GM12874 (cell line): ENCODE measurements at regions not wholly inside any gene's neighbourhood (a gene's known extent, or its start where the extent isn't known, plus 50 kb on each side); places are given as distances from the start of the nearest gene placed in this dataset.

Experiments
- CTCF ChIP-seq: IDR thresholded peaks from 2 replicates; pipeline ENCODE4 v1.5.1; 2011; ENCODE audit warnings: low read depth, mild to moderate bottlenecking, control low read depth, low read length, moderate library complexity; ENCODE audit not compliant: insufficient read depth

DNA sequence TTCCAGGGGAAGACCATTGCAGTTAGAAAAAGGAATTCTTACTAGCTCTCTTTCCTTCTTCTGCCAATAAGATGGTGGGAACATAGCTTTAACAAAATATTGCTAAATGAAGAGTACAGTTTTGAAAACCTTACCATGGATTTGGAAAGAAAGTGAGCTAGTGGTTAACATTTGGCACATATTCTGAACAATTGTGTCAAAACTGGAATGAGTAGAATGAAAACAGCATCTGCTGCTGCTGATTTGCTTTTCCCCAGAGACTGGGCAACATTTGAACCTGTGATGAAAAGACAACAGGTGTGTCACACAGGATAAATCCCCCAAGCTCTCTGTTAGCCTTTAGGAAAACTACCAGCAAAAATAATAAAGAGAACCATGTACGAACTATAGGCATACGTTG, 761.4 kb downstream of the KCNA4 start:
- no peak for TF ChIP-seq CTCF

DNA sequence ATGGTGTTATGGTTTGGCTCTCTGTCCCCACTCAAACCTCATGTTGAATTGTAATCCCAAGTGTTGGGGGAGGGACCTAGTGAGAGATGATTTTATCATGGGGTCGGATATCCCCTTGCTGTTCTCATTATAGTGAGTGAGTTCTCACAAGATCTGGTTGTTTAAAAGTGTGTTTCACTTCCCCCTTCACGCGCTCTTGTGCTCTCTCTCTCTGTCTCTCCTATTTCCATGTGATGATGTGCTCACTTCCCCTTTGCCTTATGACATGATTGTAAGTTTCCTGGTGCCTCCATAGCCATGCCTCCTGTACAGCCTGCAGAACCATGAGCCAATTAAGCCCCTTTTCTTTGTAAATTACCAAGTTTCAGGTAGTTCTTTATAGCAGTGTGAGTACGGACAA, 765.1 kb downstream of the KCNA4 start:
- no peak for TF ChIP-seq CTCF

GRCh38 chr11:29249713-29250112, 767.1 kb downstream of the KCNA4 start:
- TF ChIP-seq CTCF = no peak

GRCh38 chr11:29244355-29244754, 772.5 kb downstream of the KCNA4 start:
- no peak for TF ChIP-seq CTCF

DNA sequence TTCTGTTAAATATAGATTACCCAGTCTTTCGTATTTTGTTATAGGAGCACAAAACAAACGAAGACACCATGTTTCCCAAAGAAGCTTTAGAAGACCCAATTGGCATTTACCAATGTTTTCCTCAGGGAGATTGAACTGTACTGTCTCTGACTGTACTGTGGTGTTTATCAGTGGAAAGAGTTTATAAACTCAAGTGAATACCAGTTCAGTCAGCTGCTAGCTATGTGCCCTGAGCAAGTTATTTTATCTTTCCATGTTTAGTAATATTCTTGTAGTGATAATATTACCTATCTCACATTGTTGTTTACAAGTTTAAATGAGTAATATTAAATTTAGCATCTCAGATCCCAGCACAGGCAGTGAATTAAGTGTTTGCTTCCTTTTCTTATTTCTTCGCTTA, 773.2 kb downstream of the KCNA4 start:
- no peak for TF ChIP-seq CTCF

DNA sequence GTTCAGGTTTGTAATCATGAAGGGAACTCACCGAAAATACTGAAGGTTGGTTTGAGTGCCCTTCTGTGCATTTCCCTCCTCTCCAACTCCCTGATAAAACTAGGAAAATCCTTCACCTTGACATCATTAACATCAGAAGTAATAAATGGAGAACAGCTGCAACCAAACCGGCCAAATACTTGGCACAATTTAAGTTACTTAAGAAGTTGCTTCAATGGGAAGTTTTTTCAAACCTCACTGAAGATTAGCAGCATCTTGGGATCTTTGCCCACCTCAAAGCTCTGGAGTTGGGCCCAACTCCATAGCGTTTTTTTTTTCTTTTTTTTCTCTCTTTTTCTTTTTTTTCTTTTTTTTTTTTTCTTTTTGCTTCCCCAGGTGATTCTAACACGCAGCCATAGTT, 784.8 kb downstream of the KCNA4 start:
- TF ChIP-seq CTCF = no peak

DNA sequence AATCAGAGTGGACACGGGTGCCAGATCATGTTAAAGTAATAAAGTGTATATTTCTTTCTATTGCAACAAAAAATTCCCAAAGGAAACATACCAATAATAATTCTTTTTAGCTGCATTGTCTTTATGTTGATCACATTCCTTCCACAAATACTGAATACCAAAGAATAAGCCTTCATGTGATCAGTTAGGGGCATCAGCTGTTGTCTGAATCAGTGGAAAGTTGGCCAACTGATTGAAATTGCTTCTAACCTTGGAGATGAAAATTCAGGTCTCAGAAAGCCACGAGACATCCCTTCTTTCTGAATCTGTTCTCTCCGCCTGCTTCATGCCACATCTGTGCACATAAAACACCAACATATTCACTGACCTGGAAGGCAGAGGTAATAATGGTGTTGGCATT, 785.2 kb downstream of the KCNA4 start:
- TF ChIP-seq CTCF = no peak

DNA sequence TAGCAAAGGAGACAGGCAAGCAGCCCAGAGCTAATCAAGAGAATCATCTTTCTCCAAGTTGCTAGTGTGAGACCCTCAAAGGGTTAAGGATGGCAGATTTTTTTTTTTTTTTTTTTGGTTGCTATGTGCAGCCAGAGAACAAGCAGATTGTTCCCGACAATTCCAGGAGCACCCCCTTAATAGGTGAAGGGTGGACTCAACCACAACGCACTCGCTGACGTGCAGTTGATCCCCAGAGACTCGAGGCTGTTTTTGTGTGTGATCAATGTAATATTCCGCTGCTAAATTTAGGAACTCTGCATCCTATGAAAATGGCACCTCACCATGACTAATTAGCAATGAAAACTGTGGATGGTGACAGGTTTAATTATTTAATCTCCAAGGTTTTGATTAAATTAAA, 789.0 kb downstream of the KCNA4 start:
- no peak for TF ChIP-seq CTCF
